Activated naive CD8-positive, alpha-beta T cell treated with anti-CD3 and anti-CD28 coated beads, Interleukin-2, amount 50 U/mL, for 24 hours (primary cell): ENCODE measurements at regions not wholly inside any gene's neighbourhood (a gene's known extent, or its start where the extent isn't known, plus 50 kb on each side); places are given as distances from the start of the nearest gene placed in this dataset.
"Not testable (repeated sequence)": the region's sequence is repeated elsewhere in the genome, so short reads cannot be mapped to it uniquely, and the experiment has no call there.

Source experiments
- ATAC-seq: fragments of 150-1000 bp; cut with Tn5 transposase; one replicate; pipeline ENCODE4 v1.10.0; 2021
- DNase-seq: peaks from one replicate; pipeline ENCODE4 v3.0.0; 2021
- H3K27ac Mint-ChIP-seq: one replicate; pipeline ENCODE4 v1.8.0; 2021; ENCODE audit warnings: mild to moderate bottlenecking, mixed read lengths
- H3K27me3 Mint-ChIP-seq: one replicate; pipeline ENCODE4 v1.8.0; 2021; ENCODE audit warnings: mixed read lengths
- H3K36me3 Mint-ChIP-seq: one replicate; pipeline ENCODE4 v1.8.0; 2021; ENCODE audit warnings: low read depth, mixed read lengths
- H3K4me1 Mint-ChIP-seq: one replicate; pipeline ENCODE4 v1.8.0; 2021; ENCODE audit warnings: mixed read lengths
- H3K4me3 Mint-ChIP-seq: one replicate; pipeline ENCODE4 v1.8.0; 2021; ENCODE audit warnings: mild to moderate bottlenecking, moderate library complexity, mixed read lengths
- H3K9me3 Mint-ChIP-seq: one replicate; pipeline ENCODE4 v1.8.0; 2021; ENCODE audit warnings: mixed read lengths

DNA sequence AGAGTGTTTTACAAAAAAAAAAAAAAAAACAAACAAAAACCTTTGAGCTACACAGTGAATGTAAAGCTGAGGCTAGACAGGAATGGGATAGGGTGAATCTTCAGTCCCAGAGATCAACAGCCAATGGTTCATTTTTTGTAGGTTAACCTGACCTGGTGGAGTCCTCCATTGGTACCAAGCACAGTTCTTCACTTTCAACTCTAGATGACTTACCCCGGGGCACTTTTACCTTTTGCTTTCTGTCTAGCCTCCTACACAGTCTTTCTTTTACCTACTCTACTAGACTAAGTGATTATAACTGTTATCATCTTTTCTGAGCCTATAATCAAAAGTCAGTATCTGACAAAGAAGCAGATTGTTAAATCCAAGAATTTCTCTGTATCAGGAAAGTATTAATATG lies 50.9 kb downstream of the ANXA2R start:
- no peak for ATAC-seq
- Mint-ChIP-seq H3K27ac (peak overlapping the region; percentile 77), H3K4me1 (peaks cover 68% of the 10 kb centered on the region), H3K36me3 (peaks cover 12% of the 10 kb centered on the region), H3K9me3 (peaks cover 3% of the 10 kb centered on the region), H3K27me3 (no peaks in the 10 kb centered on the region), H3K4me3 (peak overlapping the region; percentile 98)
- DNase-seq: no peak

GRCh38 chr5:42988568-42988967 lies 51.6 kb downstream of the ANXA2R start:
- DNase-seq: no peak
- Mint-ChIP-seq H3K4me3 (peak overlapping the region; percentile 98), H3K36me3 (peaks cover 12% of the 10 kb centered on the region), H3K4me1 (peaks cover 66% of the 10 kb centered on the region), H3K27me3 (no peaks in the 10 kb centered on the region), H3K27ac (peak overlapping the region; percentile 77), H3K9me3 (peaks cover 3% of the 10 kb centered on the region)
- no peak for ATAC-seq

- DNase-seq (no peak), ATAC-seq (no peak)
- Mint-ChIP-seq H3K27ac (peak overlapping the region; percentile 5), H3K4me1 (peaks cover 55% of the 10 kb centered on the region), H3K36me3 (peaks cover 14% of the 10 kb centered on the region), H3K4me3 (no peak overlapping the region), H3K27me3 (no peaks in the 10 kb centered on the region), H3K9me3 (peaks cover 3% of the 10 kb centered on the region)
Measured at GRCh38 chr5:42985129-42986037, 54.7 kb downstream of the ANXA2R start.

GRCh38 chr5:42984307-42984706 lies 55.8 kb downstream of the ANXA2R start:
- no peaks in the 10 kb centered on the region for H3K27me3 Mint-ChIP-seq
- H3K36me3 Mint-ChIP-seq: peaks cover 14% of the 10 kb centered on the region
- peaks cover 3% of the 10 kb centered on the region for H3K9me3 Mint-ChIP-seq
- ATAC-seq (no peak), DNase-seq (no peak)
- peaks cover 46% of the 10 kb centered on the region for H3K4me1 Mint-ChIP-seq
- H3K27ac Mint-ChIP-seq: no peak overlapping the region
- no peak overlapping the region for H3K4me3 Mint-ChIP-seq

GRCh38 chr5:42982107-42982622 lies 58.0 kb downstream of the ANXA2R start:
- Mint-ChIP-seq H3K4me3 (no peak overlapping the region), H3K4me1 (peaks cover 25% of the 10 kb centered on the region), H3K27ac (no peak overlapping the region), H3K36me3 (peaks cover 6% of the 10 kb centered on the region), H3K9me3 (no peaks in the 10 kb centered on the region), H3K27me3 (no peaks in the 10 kb centered on the region)
- ATAC-seq (no peak), DNase-seq (no peak)

GRCh38 chr5:42981417-42982106 lies 58.6 kb downstream of the ANXA2R start:
- not testable (repeated sequence) for H3K36me3 Mint-ChIP-seq, H3K27ac Mint-ChIP-seq, H3K9me3 Mint-ChIP-seq, H3K27me3 Mint-ChIP-seq, DNase-seq, H3K4me3 Mint-ChIP-seq, ATAC-seq
- H3K4me1 Mint-ChIP-seq: peaks cover 19% of the 10 kb centered on the region

DNA sequence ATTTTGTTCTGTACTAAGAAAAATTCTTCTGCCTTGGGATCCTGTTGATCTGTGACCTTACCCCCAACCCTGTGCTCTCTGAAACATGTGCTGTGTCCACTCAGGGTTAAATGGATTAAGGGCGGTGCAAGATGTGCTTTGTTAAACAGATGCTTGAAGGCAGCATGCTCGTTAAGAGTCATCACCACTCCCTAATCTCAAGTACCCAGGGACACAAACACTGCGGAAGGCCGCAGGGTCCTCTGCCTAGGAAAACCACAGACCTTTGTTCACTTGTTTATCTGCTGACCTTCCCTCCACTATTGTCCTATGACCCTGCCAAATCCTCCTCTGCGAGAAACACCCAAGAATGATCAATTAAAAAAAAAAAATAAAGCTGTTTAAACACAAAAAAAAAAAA lies 59.1 kb downstream of the ANXA2R start:
- not testable (repeated sequence) for DNase-seq, H3K27ac Mint-ChIP-seq, H3K9me3 Mint-ChIP-seq, H3K36me3 Mint-ChIP-seq, ATAC-seq, H3K4me3 Mint-ChIP-seq, H3K27me3 Mint-ChIP-seq
- H3K4me1 Mint-ChIP-seq: peaks cover 14% of the 10 kb centered on the region

- H3K4me1 Mint-ChIP-seq, H3K27me3 Mint-ChIP-seq, H3K9me3 Mint-ChIP-seq: not testable (repeated sequence)
Measured at GRCh38 chr5:42980391-42980790, 59.7 kb downstream of the ANXA2R start.

DNA sequence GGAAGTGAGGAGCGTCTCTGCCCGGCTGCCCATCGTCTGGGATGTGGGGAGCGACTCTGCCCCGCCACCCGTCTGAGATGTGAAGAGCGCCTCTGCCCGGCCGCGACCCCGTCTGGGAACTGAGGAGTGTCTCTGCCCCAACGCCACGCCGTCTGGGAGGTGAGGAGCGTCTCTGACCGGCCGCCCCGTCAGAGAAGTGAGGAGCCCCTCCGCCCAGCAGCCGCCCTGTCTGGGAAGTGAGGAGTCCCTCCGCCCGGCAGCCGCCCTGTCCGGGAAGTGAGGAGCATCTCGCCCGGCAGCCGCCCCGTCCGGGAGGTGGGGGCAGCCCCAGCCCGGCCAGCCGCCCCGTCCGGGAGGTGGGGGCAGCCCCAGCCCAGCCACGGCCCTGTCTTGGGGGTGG lies 60.9 kb downstream of the ANXA2R start:
- H3K27ac Mint-ChIP-seq, DNase-seq, ATAC-seq, H3K27me3 Mint-ChIP-seq, H3K36me3 Mint-ChIP-seq, H3K4me1 Mint-ChIP-seq, H3K4me3 Mint-ChIP-seq, H3K9me3 Mint-ChIP-seq: not testable (repeated sequence)

More at GRCh38 chr5:42980391-42980790, 59.7 kb downstream of the ANXA2R start:
- not testable (repeated sequence) for H3K27ac Mint-ChIP-seq, DNase-seq, ATAC-seq, H3K4me3 Mint-ChIP-seq, H3K36me3 Mint-ChIP-seq

- no peak overlapping the region for H3K4me3 Mint-ChIP-seq
- no peak for DNase-seq
- H3K27ac Mint-ChIP-seq: no peak overlapping the region
- H3K36me3 Mint-ChIP-seq: peaks cover 7% of the 10 kb centered on the region
- no peaks in the 10 kb centered on the region for H3K27me3 Mint-ChIP-seq
- no peaks in the 10 kb centered on the region for H3K9me3 Mint-ChIP-seq
- ATAC-seq: no peak
- H3K4me1 Mint-ChIP-seq: no peaks in the 10 kb centered on the region
Measured at GRCh38 chr5:42974536-42974935, 65.6 kb downstream of the ANXA2R start.

DNA sequence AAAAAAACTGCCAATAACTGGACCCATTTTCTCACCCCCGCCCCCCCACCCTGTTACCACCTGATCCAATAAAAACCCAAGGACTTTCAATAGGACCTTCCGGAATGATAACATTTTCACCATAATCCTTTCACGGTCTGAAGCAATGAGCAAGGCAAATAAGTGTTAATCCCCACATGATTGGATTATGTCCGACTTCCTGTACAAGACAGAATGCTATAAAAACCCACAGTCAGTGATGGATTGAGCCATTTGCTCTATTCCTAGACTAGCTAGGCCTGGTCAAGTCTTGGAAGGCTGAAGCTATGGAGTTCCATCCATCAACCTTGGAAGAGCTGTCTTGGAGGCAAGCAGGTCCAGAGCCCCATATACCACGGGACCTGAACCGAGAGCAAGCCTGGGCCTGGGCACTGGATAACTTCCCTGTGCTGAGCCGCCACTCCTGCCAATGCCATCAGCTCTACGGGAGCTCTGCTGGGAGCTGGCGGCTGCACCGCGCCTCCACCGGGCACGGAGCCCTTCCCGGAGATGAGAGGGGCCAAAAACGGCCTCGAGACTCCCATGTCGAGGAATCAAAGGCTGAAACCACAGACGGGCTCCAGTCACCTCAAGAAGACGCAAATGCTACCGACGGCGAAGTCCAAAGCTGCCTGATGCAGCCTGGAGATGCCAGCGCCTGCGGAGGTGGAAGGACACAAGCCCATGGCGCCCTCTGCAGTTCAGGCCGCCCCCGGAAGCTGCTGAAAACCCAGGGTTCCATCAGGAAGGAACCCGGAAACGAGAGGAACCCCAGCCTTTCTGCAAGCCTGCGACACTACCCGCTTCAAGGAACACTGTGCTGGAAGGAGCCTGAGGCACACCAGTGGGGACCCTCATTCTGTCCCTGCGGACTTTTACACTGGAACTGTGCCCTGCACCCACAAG lies 69.2 kb downstream of the ANXA2R start:
- H3K27ac Mint-ChIP-seq: no peak overlapping the region

DNA sequence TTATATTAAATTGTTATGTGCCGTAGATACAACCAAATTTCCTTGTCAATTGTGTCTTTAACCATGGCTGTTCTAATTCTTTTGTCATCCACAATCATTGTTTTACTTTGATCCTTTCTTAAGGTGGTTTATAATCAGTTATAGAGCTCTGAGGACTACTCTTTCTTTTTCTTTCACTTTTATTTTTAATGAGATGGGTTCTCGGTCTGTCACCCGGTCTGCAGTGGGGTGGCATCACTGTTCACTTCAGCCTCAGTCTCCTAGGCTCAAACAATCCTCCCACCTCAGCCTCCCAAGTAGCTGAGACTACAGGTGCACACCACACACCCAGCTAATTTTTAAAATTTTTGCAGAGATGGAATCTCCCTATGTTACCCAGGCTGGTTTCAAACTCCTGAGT lies 74.2 kb downstream of the ANXA2R start:
- Mint-ChIP-seq H3K4me3 (no peak overlapping the region), H3K4me1 (peaks cover 2% of the 10 kb centered on the region), H3K36me3 (no peaks in the 10 kb centered on the region), H3K9me3 (no peaks in the 10 kb centered on the region), H3K27ac (no peak overlapping the region), H3K27me3 (no peaks in the 10 kb centered on the region)
- ATAC-seq (no peak), DNase-seq (no peak)

More for the DNA sequence above, 69.2 kb downstream of the ANXA2R start:
- Mint-ChIP-seq H3K4me3 (no peak overlapping the region), H3K9me3 (no peaks in the 10 kb centered on the region), H3K27me3 (no peaks in the 10 kb centered on the region), H3K4me1 (peaks cover 2% of the 10 kb centered on the region), H3K36me3 (peaks cover 6% of the 10 kb centered on the region)
- ATAC-seq (no peak), DNase-seq (peak; percentile 27)

DNA sequence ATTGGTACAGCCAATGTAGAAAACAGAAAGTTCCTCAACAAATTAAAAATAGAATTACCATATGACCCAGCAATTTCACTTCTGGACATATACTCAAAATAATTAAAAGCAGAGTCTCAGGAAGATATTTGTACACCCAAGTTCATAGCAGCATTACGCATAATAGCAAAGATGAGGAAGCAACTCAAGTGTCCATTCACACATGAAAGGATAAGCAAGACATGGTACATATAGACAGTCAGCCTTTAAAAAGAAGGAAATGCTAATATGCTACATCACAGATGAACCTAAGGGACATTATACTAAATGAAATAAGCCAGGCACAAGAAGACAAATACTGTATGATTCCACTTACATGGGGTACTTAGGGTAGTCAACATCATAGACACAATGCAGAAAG lies 76.7 kb downstream of the ANXA2R start:
- H3K4me3 Mint-ChIP-seq: no peak overlapping the region
- no peak for ATAC-seq
- no peak overlapping the region for H3K27ac Mint-ChIP-seq
- H3K36me3 Mint-ChIP-seq: no peaks in the 10 kb centered on the region
- H3K9me3 Mint-ChIP-seq: no peaks in the 10 kb centered on the region
- DNase-seq: no peak
- H3K4me1 Mint-ChIP-seq: peaks cover 4% of the 10 kb centered on the region
- no peaks in the 10 kb centered on the region for H3K27me3 Mint-ChIP-seq

DNA sequence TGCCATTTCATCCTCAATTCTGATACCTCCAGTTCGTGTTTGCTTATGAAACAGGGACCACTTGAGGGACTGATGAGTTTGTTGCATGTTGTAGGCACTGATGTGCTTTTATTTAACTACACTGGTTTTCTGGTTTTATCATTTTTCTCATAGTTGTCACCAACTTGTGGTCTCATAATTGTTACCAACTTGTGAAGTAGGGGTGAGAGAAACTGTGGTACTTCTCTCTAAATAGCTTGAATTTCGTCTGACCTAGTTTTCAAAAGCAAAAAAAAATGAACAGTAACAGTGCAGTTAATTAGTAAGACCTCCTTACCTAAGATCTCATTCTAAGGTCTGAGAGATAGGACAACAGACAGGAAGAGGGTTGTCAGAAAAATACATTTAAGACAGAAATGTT lies 78.0 kb downstream of the ANXA2R start:
- Mint-ChIP-seq H3K4me3 (no peak overlapping the region), H3K4me1 (peaks cover 4% of the 10 kb centered on the region), H3K27ac (peak overlapping the region; percentile 14), H3K9me3 (no peaks in the 10 kb centered on the region), H3K27me3 (no peaks in the 10 kb centered on the region), H3K36me3 (no peaks in the 10 kb centered on the region)
- ATAC-seq (no peak), DNase-seq (no peak)
